ENCODE measurements at regions not wholly inside any gene's neighbourhood (a gene's known extent, or its start where the extent isn't known, plus 50 kb on each side); places are given as distances from the start of the nearest gene placed in this dataset.

- TF ChIP-seq CTCF (IDR thresholded peaks at IDR 0.05; ENCODE audit: insufficient read depth, low read length, poor library complexity, severe bottlenecking) (no peak), EZH2phosphoT487 (conservative IDR thresholded peaks at IDR 0.05; ENCODE audit: low read length) (no peak)
Observed at GRCh38 chr2:207260947-207261346, 95.2 kb upstream of the KLF7 start.

Data from SU-DHL-6 (cell line).